ENCODE measurements at regions not wholly inside any gene's neighbourhood (a gene's known extent, or its start where the extent isn't known, plus 50 kb on each side); places are given as distances from the start of the nearest gene placed in this dataset.

- DNase-seq (ENCODE audit: low read depth in 2 of 3, low spot score in 1 of 3), result no peak
These were observed 313.2 kb upstream of the KCNJ16 start for GRCh38 chr17:69761767-69762321.

DNA sequence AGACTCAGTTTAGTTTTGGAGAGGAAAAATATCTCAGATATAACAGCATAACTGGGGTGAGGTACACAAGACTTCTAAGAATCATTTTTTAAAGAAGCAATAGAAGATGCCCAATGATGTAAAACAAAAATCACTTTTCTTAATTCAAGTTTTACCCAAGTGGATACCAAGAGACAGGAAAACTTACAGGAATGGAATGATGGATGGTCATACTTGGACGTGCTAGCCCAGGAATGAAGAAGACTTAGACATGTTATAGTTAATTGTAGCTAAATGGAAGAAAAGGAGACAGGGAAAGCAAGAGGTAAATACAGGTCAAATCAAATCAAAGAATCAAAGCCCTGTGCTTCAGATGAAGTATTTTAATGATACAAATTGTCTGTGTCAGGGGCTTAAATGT is 312.7 kb upstream of the KCNJ16 start:
- DNase-seq (ENCODE audit: low read depth in 2 of 3, low spot score in 1 of 3), result no peak

GRCh38 chr17:69762766-69763165 is 312.3 kb upstream of the KCNJ16 start:
- no peak for DNase-seq (ENCODE audit: low read depth in 2 of 3, low spot score in 1 of 3)

DNA sequence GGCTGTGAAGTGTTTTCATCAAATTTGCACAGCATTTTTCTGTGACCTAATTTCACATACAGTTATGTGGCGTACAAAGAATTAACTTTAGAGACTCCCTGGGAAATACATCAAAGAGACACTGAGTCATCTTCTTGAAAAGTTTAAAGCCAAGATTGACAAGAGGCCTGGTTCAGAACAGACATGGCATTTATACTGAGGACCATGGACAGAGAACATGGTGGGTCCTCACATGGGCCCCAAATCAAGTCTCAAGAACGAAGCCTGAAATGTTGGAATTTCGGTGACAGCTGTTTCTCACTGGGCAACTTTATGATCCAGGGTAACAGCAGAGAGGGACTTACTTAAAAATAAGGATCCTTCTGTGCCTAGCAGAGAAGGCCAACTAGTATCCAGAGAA is 311.5 kb upstream of the KCNJ16 start:
- DNase-seq (ENCODE audit: low read depth in 2 of 3, low spot score in 1 of 3), result no peak

DNA sequence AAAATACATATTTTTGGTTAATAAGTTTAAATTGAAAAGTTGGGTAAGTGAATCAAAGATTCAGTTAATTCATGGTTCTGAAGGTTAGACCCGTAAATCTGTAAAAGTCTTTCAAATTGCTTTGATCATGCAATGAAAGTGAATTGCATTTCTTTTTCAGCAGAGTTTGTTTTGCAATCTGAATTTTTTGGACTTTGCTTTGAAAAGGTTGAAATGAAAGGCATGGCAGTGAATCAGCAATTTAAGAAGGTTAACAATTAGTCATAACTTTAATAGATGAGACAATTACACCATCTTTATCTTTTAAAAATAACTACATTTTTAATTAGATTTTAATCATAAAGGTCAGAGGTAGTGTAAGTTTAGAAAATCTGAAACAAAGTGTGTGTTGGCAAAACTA is 310.9 kb upstream of the KCNJ16 start:
- no peak for DNase-seq (ENCODE audit: low read depth in 2 of 3, low spot score in 1 of 3)

GRCh38 chr17:69769050-69769449 is 306.0 kb upstream of the KCNJ16 start:
- no peak for DNase-seq (ENCODE audit: low read depth in 2 of 3, low spot score in 1 of 3)

GRCh38 chr17:69773081-69773480 is 301.9 kb upstream of the KCNJ16 start:
- no peak for DNase-seq (ENCODE audit: low read depth in 2 of 3, low spot score in 1 of 3)

DNA sequence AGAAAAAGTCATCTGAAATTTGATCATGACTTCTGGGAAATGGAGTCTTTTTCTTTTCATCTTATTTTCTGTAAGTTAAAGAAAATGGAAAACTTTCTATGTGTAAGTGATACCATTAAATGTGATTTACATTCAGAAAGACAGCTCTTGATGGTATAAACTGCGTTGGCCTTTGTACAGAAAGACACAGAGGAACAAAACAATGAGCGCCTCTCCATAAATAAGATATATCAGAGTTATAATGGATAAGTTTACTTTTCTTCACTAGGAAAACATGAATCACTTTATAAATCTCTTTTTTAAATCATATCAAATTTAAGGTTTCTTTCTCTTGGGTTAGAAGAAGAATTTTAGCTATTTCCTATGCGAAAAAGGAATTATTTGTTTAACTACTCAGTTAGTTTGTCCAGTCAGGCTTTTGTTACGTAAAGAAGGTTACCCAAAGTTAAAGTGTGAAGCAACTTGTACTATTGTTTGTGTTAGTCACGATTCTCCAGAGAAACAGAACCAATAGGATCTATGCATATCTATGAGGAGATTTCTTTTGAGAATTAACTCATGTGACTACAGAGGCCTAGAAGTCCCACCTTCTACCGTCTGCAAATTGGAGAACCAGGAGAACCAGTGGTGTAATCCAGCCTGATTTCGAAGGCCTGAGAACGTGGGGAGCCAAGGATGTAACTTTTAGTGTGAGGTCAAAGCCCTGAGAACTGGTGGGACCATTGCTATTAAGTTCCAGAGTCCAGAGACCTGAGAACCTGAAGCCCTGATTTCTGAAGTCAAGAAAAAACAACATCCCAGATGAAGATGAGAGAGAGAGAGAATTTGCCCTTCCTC is 295.4 kb upstream of the KCNJ16 start:
- DNase-seq (ENCODE audit: low read depth in 2 of 3, low spot score in 1 of 3), result no peak

DNA sequence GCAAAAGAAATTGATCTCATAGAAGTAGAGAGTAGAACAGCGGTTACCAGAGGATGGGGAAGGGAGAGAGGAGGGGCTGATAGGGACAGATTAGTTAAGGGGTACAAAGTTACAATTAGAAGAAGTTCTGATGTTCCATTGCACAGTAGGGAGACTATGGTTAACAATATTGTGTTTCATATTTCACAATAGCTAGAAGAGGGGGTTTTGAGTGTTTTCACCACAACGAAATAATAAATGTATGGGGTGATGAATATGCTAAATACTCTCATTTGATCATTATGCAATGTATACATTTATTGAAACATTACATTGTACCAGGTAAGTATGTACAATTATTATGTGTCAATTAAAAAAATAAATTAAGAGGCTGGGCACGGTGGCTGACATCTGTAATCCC is 291.2 kb upstream of the KCNJ16 start:
- DNase-seq (ENCODE audit: low read depth in 2 of 3, low spot score in 1 of 3), result no peak

DNA sequence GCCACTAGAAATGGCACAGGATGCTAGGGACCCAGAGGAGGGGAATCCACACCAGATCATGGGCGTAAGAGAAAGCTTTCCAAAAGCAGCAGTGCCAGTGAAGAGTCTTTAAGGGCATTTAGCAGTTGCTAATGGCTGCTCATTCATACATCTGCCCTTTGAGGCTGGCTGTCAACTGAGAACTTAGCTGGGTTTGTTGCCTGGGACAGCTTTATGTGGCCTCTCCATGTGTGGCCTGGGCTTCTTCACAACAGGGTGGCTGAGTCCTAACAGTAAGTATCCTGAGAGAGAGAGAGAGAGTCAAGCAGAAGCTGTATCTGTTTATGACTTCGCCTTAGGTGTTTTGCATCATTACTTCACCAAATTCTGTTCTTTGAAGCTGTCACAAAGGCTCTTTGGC is 286.1 kb upstream of the KCNJ16 start:
- DNase-seq (ENCODE audit: low read depth in 2 of 3, low spot score in 1 of 3), result no peak

DNA sequence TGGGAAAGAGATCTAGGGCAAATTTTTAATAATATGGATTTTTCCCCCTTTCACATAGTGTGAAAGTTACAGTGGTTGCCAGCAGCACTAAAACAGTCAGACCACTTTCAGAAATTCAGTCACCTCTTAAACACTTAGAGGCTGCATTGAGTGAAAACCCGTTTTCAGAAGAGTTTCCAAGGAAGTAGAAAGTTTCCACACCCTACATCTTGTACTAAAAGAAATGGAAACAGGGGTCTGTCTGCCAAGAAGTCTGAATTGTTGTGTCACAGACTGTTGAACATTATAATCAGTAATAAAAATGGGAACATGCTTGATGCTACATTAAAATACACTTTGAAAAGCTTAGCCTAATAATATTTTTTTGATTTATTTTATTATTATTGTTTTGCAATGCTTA is 278.9 kb upstream of the KCNJ16 start:
- DNase-seq (ENCODE audit: low read depth in 2 of 3, low spot score in 1 of 3), result no peak

DNA sequence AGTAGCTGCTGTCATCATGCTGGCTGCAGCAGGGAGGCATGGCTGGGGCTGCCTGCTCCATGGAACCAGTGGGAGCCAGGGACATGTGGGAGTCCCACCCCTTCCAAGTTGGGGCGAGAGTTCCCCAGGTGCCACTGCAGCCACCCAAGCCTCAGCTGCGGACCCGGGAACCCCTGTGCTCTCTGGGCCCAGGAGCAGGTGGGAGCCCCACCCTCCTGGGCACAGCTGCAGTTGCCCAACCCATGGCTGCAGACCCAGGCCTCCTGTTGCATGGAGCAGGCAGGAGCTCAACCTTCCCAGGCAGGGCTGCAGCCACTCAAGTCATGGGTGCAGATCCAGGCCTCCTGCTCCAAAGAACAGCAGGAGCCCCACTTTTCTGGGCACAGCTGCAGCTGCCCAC is 274.2 kb upstream of the KCNJ16 start:
- DNase-seq (ENCODE audit: low read depth in 2 of 3, low spot score in 1 of 3), result no peak

GRCh38 chr17:69801368-69801767 is 273.7 kb upstream of the KCNJ16 start:
- DNase-seq (ENCODE audit: low read depth in 2 of 3, low spot score in 1 of 3), result no peak

DNA sequence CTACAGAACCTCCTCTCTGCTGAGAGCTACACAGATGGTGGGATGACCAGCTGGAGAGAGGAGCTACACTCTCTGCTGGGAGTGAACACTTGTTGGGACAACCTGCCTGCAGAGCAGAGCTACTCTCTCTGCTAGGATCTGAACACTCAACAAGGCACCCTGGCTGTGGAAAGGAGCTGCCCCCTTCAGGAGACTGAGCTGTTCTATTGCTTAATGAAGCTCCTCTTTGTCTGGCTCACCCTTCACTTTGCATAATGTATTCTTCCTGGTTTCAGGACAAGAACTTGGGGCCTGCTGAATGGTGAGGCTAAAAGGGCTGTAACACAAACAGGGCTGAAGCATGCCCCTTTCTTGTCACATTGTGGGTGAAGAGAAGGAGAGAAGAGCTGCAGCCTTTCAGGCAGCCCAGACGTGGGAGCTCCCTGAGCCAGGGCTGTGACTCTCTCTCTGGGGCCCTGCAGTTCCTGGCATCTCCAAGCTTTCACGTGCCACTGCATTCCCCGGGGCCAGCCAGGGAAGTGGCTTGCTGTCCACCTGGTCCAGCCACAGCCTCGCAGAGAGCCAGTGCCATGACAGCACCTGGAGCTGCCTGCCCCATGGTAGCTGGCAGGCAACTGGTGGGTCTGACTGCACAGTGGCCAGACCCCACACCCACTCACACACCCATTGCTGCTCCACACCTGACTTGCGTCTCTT is 272.8 kb upstream of the KCNJ16 start:
- no peak for DNase-seq (ENCODE audit: low read depth in 2 of 3, low spot score in 1 of 3)

GRCh38 chr17:69809331-69809730 is 265.7 kb upstream of the KCNJ16 start:
- DNase-seq (ENCODE audit: low read depth in 2 of 3, low spot score in 1 of 3), result no peak

GRCh38 chr17:69810326-69810965 is 264.6 kb upstream of the KCNJ16 start:
- DNase-seq (ENCODE audit: low read depth in 2 of 3, low spot score in 1 of 3), result no peak

DNA sequence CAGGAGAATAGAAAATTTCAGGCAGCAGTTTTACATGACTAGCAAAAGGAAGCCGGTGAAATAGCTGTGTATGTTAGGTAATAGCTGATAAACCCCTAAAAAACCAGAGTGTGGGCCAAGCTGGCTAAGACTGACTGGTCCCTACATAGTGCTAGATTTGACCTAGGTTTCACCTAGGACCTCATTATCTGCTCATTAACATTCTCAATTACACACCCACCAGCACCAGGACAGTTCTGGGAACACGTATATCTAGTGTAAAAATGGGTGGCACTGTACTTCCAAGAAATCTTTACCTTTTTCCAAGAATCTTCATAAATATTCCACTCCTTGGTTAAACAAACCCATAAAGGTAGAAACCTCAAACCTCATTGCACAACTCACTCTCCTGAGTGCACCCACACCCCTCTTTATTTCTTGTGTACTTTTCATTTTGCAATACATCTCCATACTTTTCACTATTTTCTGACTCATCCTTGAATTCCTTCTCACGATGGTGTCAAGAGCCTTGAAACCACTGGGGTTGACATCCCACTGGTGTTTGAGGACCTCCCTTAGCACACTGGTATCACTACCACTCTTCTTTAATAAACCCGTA is 262.7 kb upstream of the KCNJ16 start:
- DNase-seq (ENCODE audit: low read depth in 2 of 3, low spot score in 1 of 3), result no peak

DNA sequence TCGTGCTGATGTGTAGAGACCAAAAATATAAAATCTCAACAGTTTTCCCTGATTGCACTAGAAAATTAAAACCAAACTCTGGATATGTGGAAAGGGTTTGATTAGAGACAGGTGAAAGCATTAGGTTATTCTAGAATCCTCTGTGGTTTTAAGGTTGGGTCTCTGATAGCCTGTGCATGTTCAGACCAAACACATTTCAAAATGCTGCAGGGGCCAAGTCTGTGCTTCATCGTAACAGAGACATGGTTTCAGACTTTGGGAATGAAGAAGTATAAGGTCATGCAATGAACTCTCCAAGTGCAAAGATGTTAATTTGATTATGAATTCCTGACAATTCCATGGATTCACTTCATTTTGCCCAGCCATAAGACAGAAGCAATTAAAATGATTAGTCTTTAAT is 261.0 kb upstream of the KCNJ16 start:
- no peak for DNase-seq (ENCODE audit: low read depth in 2 of 3, low spot score in 1 of 3)

DNA sequence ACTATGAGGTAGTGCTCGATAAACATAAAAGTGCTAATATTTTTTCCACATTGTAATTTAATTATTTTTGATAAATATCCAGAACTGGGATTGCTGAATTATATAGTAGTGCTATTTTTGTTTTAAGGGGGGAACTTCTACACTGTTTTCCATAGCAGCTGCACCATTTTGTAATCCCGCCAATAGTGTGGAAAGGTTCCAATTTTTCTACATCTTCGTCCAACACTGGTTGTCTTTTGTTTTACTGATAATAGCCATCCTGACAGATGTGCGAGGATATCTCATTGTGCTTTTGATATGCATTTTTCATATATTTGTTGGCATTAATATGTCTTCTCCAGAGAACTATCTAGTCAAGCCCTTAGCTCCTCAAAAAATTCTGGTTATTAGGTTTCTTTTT is 259.6 kb upstream of the KCNJ16 start:
- no peak for DNase-seq (ENCODE audit: low read depth in 2 of 3, low spot score in 1 of 3)

DNA sequence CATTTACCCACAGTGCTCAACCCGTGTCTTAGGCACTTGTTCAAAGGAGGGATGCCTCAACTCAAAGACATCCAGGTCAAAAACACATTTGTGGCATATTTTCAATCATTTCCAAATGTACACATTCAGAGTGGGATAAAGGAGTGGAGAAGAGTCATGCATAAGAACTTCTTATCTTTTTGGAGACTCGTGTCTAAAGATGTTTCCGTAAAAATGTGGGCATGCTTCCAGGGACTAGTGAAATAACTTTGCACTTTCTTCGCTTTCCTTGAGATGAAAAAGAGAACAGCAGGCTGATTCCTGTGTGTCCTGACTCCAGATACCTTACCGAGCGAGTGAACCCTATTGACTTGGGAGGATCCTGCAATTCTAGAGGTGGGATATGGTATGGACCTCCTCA is 256.6 kb upstream of the KCNJ16 start:
- no peak for DNase-seq (ENCODE audit: low read depth in 2 of 3, low spot score in 1 of 3)

- no peak for DNase-seq (ENCODE audit: low read depth in 2 of 3, low spot score in 1 of 3)
These were observed 255.5 kb upstream of the KCNJ16 start for GRCh38 chr17:69819316-69820087.
